GM12891 (cell line): ENCODE measurements at regions not wholly inside any gene's neighbourhood (a gene's known extent, or its start where the extent isn't known, plus 50 kb on each side); places are given as distances from the start of the nearest gene placed in this dataset.
"Not testable (repeated sequence)": the region's sequence is repeated elsewhere in the genome, so short reads cannot be mapped to it uniquely, and the experiment has no call there.

Experiments
- POLR2A ChIP-seq: IDR thresholded peaks from 2 replicates; pipeline ENCODE4 v1.6.1; 2011; ENCODE audit warnings: low read depth, low read length, control low read depth
- POLR2AphosphoS5 ChIP-seq: IDR thresholded peaks from 2 replicates; pipeline ENCODE4 v1.6.1; 2011; ENCODE audit warnings: low read depth, low read length, control low read depth
- TAF1 ChIP-seq: IDR thresholded peaks from 2 replicates; pipeline ENCODE4 v1.6.1; 2011; ENCODE audit warnings: low read depth, low read length, control low read depth

DNA sequence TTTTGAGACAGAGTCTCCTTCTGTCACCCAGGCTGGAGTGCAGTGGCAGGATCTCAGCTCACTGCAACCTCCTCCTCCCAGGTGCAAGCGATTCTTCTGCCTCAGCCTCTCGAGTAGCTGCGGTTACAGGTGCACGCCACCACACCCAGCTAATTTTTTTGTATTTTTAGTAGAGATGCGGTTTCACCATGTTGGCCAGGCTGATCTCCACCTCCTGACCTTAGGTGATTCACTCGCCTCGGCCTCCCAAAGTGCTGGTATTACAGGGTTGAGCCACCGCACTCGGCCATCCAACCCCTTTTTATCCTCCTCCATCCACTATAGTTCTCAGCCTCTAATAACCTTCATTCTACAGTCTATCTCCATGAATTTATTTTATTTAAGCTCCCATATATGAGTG is 617.3 kb upstream of the EDIL3 start:
- TF ChIP-seq POLR2A, POLR2AphosphoS5, TAF1: not testable (repeated sequence)
